ENCODE measurements at regions not wholly inside any gene's neighbourhood (a gene's known extent, or its start where the extent isn't known, plus 50 kb on each side); places are given as distances from the start of the nearest gene placed in this dataset.

- ATAC-seq (peak; percentile 98 to 99 (median 99)), DNase-seq (peak in 1 of 3 donors; percentile 50)
- H3K4me1 ChIP-seq, result peaks cover 0 to 17% (median 2%) of the 10 kb centered on the region in 4 donors
- WGBS (ENCODE audit: insufficient coverage, low coverage, low lambda C conversion rate, missing lambda C conversion rate), result 29% methylated on average over 1 of the region's 1 CpG
- peak overlapping the region; percentile 5 to 72 (median 63) for H3K27ac ChIP-seq
- TF ChIP-seq POLR2A (IDR thresholded peaks at IDR 0.05), result no peak
- TF ChIP-seq, protein P1, sequence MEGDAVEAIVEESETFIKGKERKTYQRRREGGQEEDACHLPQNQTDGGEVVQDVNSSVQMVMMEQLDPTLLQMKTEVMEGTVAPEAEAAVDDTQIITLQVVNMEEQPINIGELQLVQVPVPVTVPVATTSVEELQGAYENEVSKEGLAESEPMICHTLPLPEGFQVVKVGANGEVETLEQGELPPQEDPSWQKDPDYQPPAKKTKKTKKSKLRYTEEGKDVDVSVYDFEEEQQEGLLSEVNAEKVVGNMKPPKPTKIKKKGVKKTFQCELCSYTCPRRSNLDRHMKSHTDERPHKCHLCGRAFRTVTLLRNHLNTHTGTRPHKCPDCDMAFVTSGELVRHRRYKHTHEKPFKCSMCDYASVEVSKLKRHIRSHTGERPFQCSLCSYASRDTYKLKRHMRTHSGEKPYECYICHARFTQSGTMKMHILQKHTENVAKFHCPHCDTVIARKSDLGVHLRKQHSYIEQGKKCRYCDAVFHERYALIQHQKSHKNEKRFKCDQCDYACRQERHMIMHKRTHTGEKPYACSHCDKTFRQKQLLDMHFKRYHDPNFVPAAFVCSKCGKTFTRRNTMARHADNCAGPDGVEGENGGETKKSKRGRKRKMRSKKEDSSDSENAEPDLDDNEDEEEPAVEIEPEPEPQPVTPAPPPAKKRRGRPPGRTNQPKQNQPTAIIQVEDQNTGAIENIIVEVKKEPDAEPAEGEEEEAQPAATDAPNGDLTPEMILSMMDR (IDR thresholded peaks at IDR 0.05), result no peak
- H3K36me3 ChIP-seq, result no peaks in the 10 kb centered on the region
- no peaks in the 10 kb centered on the region for H3K27me3 ChIP-seq
- no peak overlapping the region for H3K4me3 ChIP-seq
- intact Hi-C loops (cut with DNase I), result no loop called here
- no peaks in the 10 kb centered on the region for H3K9me3 ChIP-seq
Measured at GRCh38 chr9:2465921-2466460, 155.6 kb upstream of the VLDLR start.

DNA sequence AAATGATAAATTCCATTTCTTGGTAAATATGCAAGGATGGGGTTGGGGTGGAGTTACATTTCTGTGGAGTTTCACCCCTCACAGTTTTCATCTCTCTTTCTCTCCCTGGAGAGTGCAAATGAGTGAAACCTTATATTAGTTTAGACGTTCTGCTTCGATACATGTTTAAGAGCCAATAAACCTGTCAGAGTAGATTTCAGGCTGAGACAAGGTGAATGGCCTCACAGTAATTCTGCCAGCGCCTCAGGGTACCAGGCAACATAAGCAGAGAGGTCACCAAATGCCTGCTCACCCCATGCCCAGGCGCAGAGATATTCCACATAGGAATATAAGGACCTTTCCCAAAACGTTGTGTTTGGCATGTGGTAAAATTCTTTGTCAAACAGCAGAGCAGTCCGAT lies 154.9 kb upstream of the VLDLR start:
- Histone ChIP-seq H3K4me3 (no peak overlapping the region), H3K27ac (peak overlapping the region; percentile 5 to 72 (median 63)), H3K27me3 (no peaks in the 10 kb centered on the region), H3K4me1 (peaks cover 0 to 17% (median 2%) of the 10 kb centered on the region in 4 donors), H3K9me3 (no peaks in the 10 kb centered on the region), H3K36me3 (no peaks in the 10 kb centered on the region)
- ATAC-seq (peak; percentile 73 to 80 (median 76)), DNase-seq (peak in 1 of 3 donors; percentile 54)
- TF ChIP-seq, protein P1 (IDR thresholded peaks at IDR 0.05), result no peak
- TF ChIP-seq POLR2A (IDR thresholded peaks at IDR 0.05), result no peak
- 51% methylated on average over 6 of the region's 6 CpGs for WGBS (ENCODE audit: insufficient coverage, low coverage, low lambda C conversion rate, missing lambda C conversion rate)
- intact Hi-C loops (cut with DNase I), result no loop called here

DNA sequence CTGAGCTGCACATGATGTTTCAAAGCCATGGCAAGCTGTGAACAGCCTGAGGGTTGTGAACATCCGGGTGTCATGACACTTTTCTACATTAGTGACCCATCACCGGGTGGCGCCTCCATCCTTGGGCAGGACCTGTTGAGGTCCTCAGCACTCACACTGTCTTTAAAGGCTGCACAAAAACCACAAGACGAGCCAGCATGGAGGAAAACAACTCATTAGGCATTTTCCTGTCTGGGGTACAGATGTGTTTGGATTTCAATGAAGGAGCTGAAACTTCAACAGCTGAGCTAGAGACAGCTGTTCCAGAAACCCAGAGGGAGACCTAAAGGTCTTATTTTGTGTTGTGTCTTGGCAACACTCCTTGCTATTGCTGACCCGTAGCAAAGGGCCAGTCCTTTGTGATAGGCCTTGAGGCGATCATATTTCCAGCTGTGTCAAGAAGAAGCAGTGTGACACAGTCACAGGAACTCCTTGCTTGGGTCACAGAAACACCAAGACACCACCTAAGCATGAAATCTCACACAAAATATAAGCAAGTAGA lies 151.8 kb upstream of the VLDLR start:
- H3K4me3 ChIP-seq, result no peak overlapping the region
- DNase-seq, result peak in 1 of 3 donors; percentile 46
- peak in 3 of 4 donors; percentile 29 to 50 (median 44) for ATAC-seq
- intact Hi-C loops (cut with DNase I), result no loop called here
- H3K27me3 ChIP-seq, result no peaks in the 10 kb centered on the region
- H3K36me3 ChIP-seq, result no peaks in the 10 kb centered on the region
- H3K9me3 ChIP-seq, result no peaks in the 10 kb centered on the region
- H3K4me1 ChIP-seq, result peaks cover 0 to 17% (median 2%) of the 10 kb centered on the region in 4 donors
- TF ChIP-seq POLR2A (IDR thresholded peaks at IDR 0.05), result no peak
- TF ChIP-seq, protein P1 (IDR thresholded peaks at IDR 0.05), result peak in 2 of 4 donors; percentile 20 to 31
- H3K27ac ChIP-seq, result no peak overlapping the region
- WGBS (ENCODE audit: insufficient coverage, low coverage, low lambda C conversion rate, missing lambda C conversion rate), result 46% methylated on average over 3 of the region's 6 CpGs

- no peaks in the 10 kb centered on the region for H3K9me3 ChIP-seq
- ATAC-seq, result no peak
- no peaks in the 10 kb centered on the region for H3K4me1 ChIP-seq
- no peak for DNase-seq
- H3K27me3 ChIP-seq, result no peaks in the 10 kb centered on the region
- 56% methylated on average over 1 of the region's 1 CpG for WGBS (ENCODE audit: insufficient coverage, low coverage, low lambda C conversion rate, missing lambda C conversion rate)
- H3K36me3 ChIP-seq, result no peaks in the 10 kb centered on the region
- intact Hi-C loops (cut with DNase I), result no loop called here
- TF ChIP-seq, protein P1 (IDR thresholded peaks at IDR 0.05), result no peak
- TF ChIP-seq POLR2A (IDR thresholded peaks at IDR 0.05), result no peak
- H3K4me3 ChIP-seq, result no peak overlapping the region
- H3K27ac ChIP-seq, result no peak overlapping the region
Measured at GRCh38 chr9:2473681-2474080, 147.9 kb upstream of the VLDLR start.
